ENCODE measurements at regions not wholly inside any gene's neighbourhood (a gene's known extent, or its start where the extent isn't known, plus 50 kb on each side); places are given as distances from the start of the nearest gene placed in this dataset.

GRCh38 chr20:11411765-11412164 lies 505.9 kb upstream of the BTBD3 start:
- no peak for DNase-seq (ENCODE audit: low read depth)
- no peak for TF ChIP-seq CTCF (IDR thresholded peaks at IDR 0.05; ENCODE audit: insufficient read depth, low read depth, low read length, missing control alignments)
- H3K4me3 ChIP-seq (ENCODE audit: low read depth, low read length) = no peak overlapping the region

GRCh38 chr20:11426948-11427347 lies 490.7 kb upstream of the BTBD3 start:
- DNase-seq (ENCODE audit: low read depth) = no peak
- no peak overlapping the region for H3K4me3 ChIP-seq (ENCODE audit: low read depth, low read length)
- TF ChIP-seq CTCF (IDR thresholded peaks at IDR 0.05; ENCODE audit: insufficient read depth, low read depth, low read length, missing control alignments) = no peak

- H3K4me3 ChIP-seq (ENCODE audit: low read depth, low read length) = no peak overlapping the region
- DNase-seq (ENCODE audit: low read depth) = no peak
- no peak for TF ChIP-seq CTCF (IDR thresholded peaks at IDR 0.05; ENCODE audit: insufficient read depth, low read depth, low read length, missing control alignments)
Observed at GRCh38 chr20:11429168-11429567, 488.5 kb upstream of the BTBD3 start.

- TF ChIP-seq CTCF (IDR thresholded peaks at IDR 0.05; ENCODE audit: insufficient read depth, low read depth, low read length, missing control alignments) = no peak
- no peak for DNase-seq (ENCODE audit: low read depth)
- no peak overlapping the region for H3K4me3 ChIP-seq (ENCODE audit: low read depth, low read length)
Observed at GRCh38 chr20:11429889-11430519, 487.7 kb upstream of the BTBD3 start.

- no peak overlapping the region for H3K4me3 ChIP-seq (ENCODE audit: low read depth, low read length)
- no peak for TF ChIP-seq CTCF (IDR thresholded peaks at IDR 0.05; ENCODE audit: insufficient read depth, low read depth, low read length, missing control alignments)
- DNase-seq (ENCODE audit: low read depth) = no peak
Observed at GRCh38 chr20:11430652-11431051, 487.0 kb upstream of the BTBD3 start.

GRCh38 chr20:11431621-11432020 lies 486.1 kb upstream of the BTBD3 start:
- no peak for TF ChIP-seq CTCF (IDR thresholded peaks at IDR 0.05; ENCODE audit: insufficient read depth, low read depth, low read length, missing control alignments)
- H3K4me3 ChIP-seq (ENCODE audit: low read depth, low read length) = no peak overlapping the region
- no peak for DNase-seq (ENCODE audit: low read depth)

GRCh38 chr20:11432407-11432806 lies 485.3 kb upstream of the BTBD3 start:
- no peak for DNase-seq (ENCODE audit: low read depth)

More at GRCh38 chr20:11432407-11432806, 485.3 kb upstream of the BTBD3 start:
- TF ChIP-seq CTCF (IDR thresholded peaks at IDR 0.05; ENCODE audit: insufficient read depth, low read depth, low read length, missing control alignments) = no peak
- no peak overlapping the region for H3K4me3 ChIP-seq (ENCODE audit: low read depth, low read length)
